Right atrium auricular region (tissue), 2 donors: ENCODE measurements at regions not wholly inside any gene's neighbourhood (a gene's known extent, or its start where the extent isn't known, plus 50 kb on each side); places are given as distances from the start of the nearest gene placed in this dataset.

ENCODE experiments used
- DNase-seq: peaks from one replicate; pipeline ENCODE4 v3.0.0-alpha.2; 2019; ENCODE audit warnings: low spot score
- H3K27ac ChIP-seq, 2 donors: fragments of 200-600 bp; sonication (generic); 1 replicate in 1 of 2; 2 replicates in 1 of 2; pipeline ENCODE4 v1.5.1; 2016 to 2019
- H3K27me3 ChIP-seq, 2 donors: fragments of 200-600 bp; sonication (generic); one replicate each; pipeline versions ENCODE4 v1.5.1 to v1.6.0; 2017 to 2019
- H3K36me3 ChIP-seq: fragments of 200-600 bp; sonication (generic); one replicate; pipeline ENCODE4 v1.5.1; 2016
- H3K4me1 ChIP-seq, 2 donors: fragments of 200-600 bp; sonication (generic); one replicate each; pipeline versions ENCODE4 v1.5.1 to v1.6.0; 2017 to 2019
- H3K4me3 ChIP-seq, 2 donors: fragments of 200-600 bp; sonication (generic); 1 replicate in 1 of 2; 2 replicates in 1 of 2; pipeline ENCODE4 v1.5.1; 2017 to 2019; ENCODE audit warnings: mild to moderate bottlenecking in 1 of 2, moderate library complexity in 1 of 2
- H3K9me3 ChIP-seq, 2 donors: fragments of 200-600 bp; sonication (generic); one replicate each; pipeline ENCODE4 v1.5.1; 2019
- TF ChIP-seq, protein P1 (sequence below), 2 donors: fragments of 200-600 bp; sonication (generic); IDR thresholded peaks; one replicate each; pipeline ENCODE4 v1.5.1; 2019; ENCODE audit warnings: antibody characterized with exemption in 2 of 2

DNA sequence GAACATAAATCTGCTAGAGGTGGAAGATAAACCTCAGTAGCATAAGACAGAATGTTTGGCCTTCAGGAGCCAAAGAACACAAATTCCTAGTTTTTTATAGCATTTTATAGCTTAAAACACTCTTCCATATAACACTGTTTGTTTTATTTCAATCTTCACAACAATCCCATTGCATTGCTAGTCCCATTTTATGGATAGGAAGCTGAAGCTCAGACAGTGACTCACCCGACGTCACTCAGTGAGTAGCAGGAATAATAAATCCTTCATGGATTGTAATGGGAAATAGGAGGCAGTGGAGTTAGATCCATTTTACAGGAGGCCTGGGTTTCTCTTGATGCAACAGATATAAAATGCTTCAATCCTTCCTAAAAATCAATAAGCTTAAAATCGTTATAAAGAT is 217.5 kb downstream of the RAB28 start:
- no peak overlapping the region for H3K4me3 ChIP-seq
- no peak overlapping the region for H3K27ac ChIP-seq
- TF ChIP-seq, protein P1, sequence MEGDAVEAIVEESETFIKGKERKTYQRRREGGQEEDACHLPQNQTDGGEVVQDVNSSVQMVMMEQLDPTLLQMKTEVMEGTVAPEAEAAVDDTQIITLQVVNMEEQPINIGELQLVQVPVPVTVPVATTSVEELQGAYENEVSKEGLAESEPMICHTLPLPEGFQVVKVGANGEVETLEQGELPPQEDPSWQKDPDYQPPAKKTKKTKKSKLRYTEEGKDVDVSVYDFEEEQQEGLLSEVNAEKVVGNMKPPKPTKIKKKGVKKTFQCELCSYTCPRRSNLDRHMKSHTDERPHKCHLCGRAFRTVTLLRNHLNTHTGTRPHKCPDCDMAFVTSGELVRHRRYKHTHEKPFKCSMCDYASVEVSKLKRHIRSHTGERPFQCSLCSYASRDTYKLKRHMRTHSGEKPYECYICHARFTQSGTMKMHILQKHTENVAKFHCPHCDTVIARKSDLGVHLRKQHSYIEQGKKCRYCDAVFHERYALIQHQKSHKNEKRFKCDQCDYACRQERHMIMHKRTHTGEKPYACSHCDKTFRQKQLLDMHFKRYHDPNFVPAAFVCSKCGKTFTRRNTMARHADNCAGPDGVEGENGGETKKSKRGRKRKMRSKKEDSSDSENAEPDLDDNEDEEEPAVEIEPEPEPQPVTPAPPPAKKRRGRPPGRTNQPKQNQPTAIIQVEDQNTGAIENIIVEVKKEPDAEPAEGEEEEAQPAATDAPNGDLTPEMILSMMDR (IDR thresholded peaks at IDR 0.05) = no peak
- no peak for DNase-seq
- H3K36me3 ChIP-seq = no peaks in the 10 kb centered on the region
- H3K27me3 ChIP-seq = no peaks in the 10 kb centered on the region
- H3K9me3 ChIP-seq = peaks cover 0 to 4% of the 10 kb centered on the region in 2 donors
- H3K4me1 ChIP-seq = no peaks in the 10 kb centered on the region

DNA sequence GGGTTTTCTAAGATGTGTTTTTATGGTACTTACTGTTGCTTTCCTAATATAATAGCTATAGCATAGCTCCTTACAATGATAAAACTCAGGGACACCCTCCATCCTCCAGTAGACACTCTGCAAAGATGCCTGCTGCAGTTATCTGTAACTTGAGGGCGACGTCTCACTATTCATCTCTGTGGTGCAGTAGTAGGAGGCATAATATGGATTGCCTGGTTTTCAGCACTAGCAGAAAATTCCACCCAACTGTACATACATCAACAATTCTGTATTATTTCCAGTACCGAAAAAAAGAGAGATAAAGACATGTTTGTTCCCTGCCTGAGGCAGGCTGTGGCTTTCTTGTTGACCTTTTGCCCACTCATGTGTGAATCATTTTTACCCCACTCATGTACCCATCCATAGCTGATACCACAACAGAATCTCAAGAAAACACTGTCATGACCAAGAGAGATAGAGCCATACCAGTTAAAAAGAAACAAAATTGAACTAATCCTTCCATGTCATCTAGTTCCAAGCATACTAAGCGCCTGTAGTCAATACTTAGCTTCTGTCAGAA is 220.1 kb downstream of the RAB28 start:
- no peaks in the 10 kb centered on the region for H3K27me3 ChIP-seq
- TF ChIP-seq, protein P1 (IDR thresholded peaks at IDR 0.05) = no peak
- no peaks in the 10 kb centered on the region for H3K9me3 ChIP-seq
- H3K36me3 ChIP-seq = no peaks in the 10 kb centered on the region
- H3K4me1 ChIP-seq = no peaks in the 10 kb centered on the region
- no peak for DNase-seq
- H3K27ac ChIP-seq = no peak overlapping the region
- no peak overlapping the region for H3K4me3 ChIP-seq

DNA sequence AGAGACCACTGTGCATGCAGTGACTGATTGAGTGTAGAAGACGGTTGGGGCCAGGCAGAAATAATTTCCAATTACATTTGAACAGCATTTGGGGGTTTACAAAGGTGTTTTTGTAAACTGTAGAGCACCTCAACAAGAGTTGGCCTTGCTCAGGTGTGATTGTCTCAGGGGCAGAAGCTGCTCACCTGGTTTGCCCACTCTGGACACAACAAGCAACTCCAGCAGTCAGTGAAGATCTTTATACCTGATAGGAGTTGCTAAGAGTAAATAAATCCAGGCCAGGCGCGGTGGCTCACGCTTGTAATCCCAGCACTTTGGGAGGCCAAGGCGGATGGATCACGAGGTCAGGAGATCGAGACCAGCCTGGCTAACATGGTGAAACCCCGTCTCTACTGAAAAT is 221.3 kb downstream of the RAB28 start:
- no peak for DNase-seq
- Histone ChIP-seq H3K9me3 (no peaks in the 10 kb centered on the region), H3K4me3 (no peak overlapping the region), H3K27ac (no peak overlapping the region), H3K36me3 (no peaks in the 10 kb centered on the region), H3K27me3 (no peaks in the 10 kb centered on the region), H3K4me1 (no peaks in the 10 kb centered on the region)
- TF ChIP-seq, protein P1 (IDR thresholded peaks at IDR 0.05) = no peak

DNA sequence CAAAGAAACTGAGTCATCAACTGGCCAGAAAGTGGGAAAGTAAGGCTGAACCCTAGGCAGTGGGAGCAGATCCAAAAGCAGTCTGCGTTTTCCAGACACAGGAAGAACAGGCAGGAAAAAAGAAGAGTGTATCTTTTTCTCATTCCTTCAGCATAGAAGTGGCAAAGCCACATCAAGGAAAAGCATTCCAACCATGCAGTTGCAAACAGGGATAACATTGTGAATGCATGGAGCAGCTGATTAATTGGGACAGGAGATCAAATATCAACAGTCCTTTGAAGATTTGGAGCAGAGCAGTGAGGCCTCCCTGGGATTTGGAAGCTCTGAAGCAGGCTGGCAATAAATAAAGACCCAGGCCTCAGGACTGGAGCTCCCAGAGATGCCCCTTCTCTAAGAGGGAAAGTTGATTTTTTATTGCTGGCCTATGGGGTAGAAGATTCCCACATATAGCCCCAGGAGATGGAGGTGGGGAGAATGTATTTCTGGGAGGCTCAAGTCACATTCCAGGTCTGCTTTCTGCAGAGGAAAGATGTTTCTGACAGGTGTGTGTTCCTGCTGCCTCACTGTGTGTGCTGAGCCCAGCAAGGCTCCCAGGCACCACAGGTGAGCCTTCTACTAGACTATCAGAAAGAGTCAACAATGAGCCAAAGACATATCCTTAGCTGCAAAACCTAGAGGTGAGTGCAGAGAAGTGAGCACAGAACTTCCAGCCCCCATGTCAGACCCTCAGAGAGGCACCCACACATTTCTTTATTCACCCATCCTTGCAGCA is 222.5 kb downstream of the RAB28 start:
- TF ChIP-seq, protein P1 (IDR thresholded peaks at IDR 0.05) = no peak
- Histone ChIP-seq H3K36me3 (no peaks in the 10 kb centered on the region), H3K4me1 (no peaks in the 10 kb centered on the region), H3K27me3 (no peaks in the 10 kb centered on the region), H3K27ac (no peak overlapping the region), H3K9me3 (no peaks in the 10 kb centered on the region), H3K4me3 (no peak overlapping the region)
- no peak for DNase-seq

DNA sequence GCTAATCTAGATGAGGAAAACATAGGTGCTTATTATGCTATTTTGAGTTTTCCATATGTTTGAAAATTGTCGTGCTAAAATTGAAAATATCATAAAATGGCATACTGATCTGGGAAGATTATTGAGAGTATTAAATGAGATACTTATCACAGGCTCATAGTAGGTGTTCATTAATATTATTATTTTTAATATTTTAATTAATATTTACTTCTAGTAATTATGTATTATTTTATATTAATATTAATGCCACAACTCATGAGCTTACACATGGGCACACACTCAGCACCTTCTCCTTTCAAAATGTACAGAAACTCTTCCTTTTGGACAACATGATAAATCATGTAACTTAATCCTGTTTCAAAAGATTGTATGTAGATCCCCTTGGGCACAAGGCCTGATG is 223.6 kb downstream of the RAB28 start:
- Histone ChIP-seq H3K9me3 (no peaks in the 10 kb centered on the region), H3K27me3 (no peaks in the 10 kb centered on the region), H3K4me3 (no peak overlapping the region), H3K4me1 (no peaks in the 10 kb centered on the region), H3K27ac (no peak overlapping the region), H3K36me3 (no peaks in the 10 kb centered on the region)
- DNase-seq = no peak
- TF ChIP-seq, protein P1 (IDR thresholded peaks at IDR 0.05) = no peak
